HCT116 (cell line): ENCODE measurements at regions not wholly inside any gene's neighbourhood (a gene's known extent, or its start where the extent isn't known, plus 50 kb on each side); places are given as distances from the start of the nearest gene placed in this dataset.

Source experiments
- ATAC-seq: fragments of 200-7000 bp; cut with Tn5 transposase; 2 replicates; pipeline ENCODE4 v1.9.1; 2020; ENCODE audit warnings: mild to moderate bottlenecking, moderate library complexity
- BruUV-seq: library from RNA; stranded (reverse); fragments of 400-500 nt; replicated peaks from 2 replicates; lab custom pipeline; 2021; lab: Mats Ljungman, UMichigan
- CTCF ChIA-PET: fragments of 300-600 bp; sonication (Branson Sonifier 250); formaldehyde crosslinking; loops from one replicate; lab custom pipeline; 2021; ENCODE audit warnings: antibody characterized with exemption; lab: Charles Lee
- POLR2A ChIA-PET: fragments of 300-600, 350-600 bp; sonication (Branson Sonifier 250); formaldehyde crosslinking; loops from one replicate; lab custom pipeline; 2021; ENCODE audit warnings: antibody characterized with exemption; lab: Charles Lee
- RAD21 ChIA-PET, 2 experiments: fragments of 300-600 bp; sonication (Branson Sonifier 250); formaldehyde crosslinking; loops; one replicate each; lab custom pipeline; 2023; ENCODE audit warnings: low total read pairs in 2 of 2; ENCODE audit not compliant: uncharacterized antibody in 2 of 2, unreplicated experiment in 2 of 2, low non-redundant PET in 1 of 2; lab: Charles Lee
- DNase-seq: peaks from one replicate; pipeline ENCODE4 v3.0.0-alpha.2; 2010; ENCODE audit warnings: low read depth, low spot score
- H2AFZ ChIP-seq: fragments of 200-600 bp; shearing (Covaris generic), sonication (generic); 2 replicates; pipeline ENCODE4 v1.6.1; 2017; ENCODE audit warnings: low read depth, mixed run types, mixed read lengths, antibody characterized with exemption, low read length; ENCODE audit not compliant: poor library complexity, severe bottlenecking
- H3K27ac ChIP-seq: 2 replicates; pipeline ENCODE4 v1.5.1; 2012; ENCODE audit warnings: low read depth, low read length
- H3K27me3 ChIP-seq: fragments of 200-600 bp; sonication (generic); 2 replicates; pipeline ENCODE4 v1.6.1; 2016; ENCODE audit warnings: mixed run types, low read length, mixed read lengths; ENCODE audit not compliant: insufficient read depth
- H3K36me3 ChIP-seq, 2 experiments: fragments of 200-500 bp in 1 of 2; fragments of 200-600 bp in 1 of 2; sonication (Bioruptor generic) in 1 of 2; sonication (generic) in 1 of 2; 2 replicates each; pipeline versions ENCODE4 v1.5.1 to v1.6.1; 2014 to 2016; ENCODE audit warnings: low read length in 2 of 2, inconsistent platforms in 1 of 2, mixed read lengths in 1 of 2, mixed run types in 1 of 2; ENCODE audit not compliant: insufficient read depth in 2 of 2, control insufficient read depth in 1 of 2
- H3K4me1 ChIP-seq, 2 experiments: fragments of 200-600 bp in 1 of 2; sonication (generic) in 1 of 2; 2 replicates each; pipeline versions ENCODE4 v1.5.1 to v1.6.1; 2012 to 2017; ENCODE audit warnings: low read length in 2 of 2, inconsistent platforms in 1 of 2, mild to moderate bottlenecking in 1 of 2, mixed read lengths in 1 of 2, mixed run types in 1 of 2, moderate library complexity in 1 of 2; ENCODE audit not compliant: insufficient read depth in 2 of 2, control insufficient read depth in 1 of 2
- H3K4me2 ChIP-seq: fragments of 200-600 bp; sonication (generic); 2 replicates; pipeline ENCODE4 v1.6.1; 2017; ENCODE audit warnings: mixed run types, low read length, mixed read lengths
- H3K4me3 ChIP-seq, 2 experiments: fragments of 200-600 bp in 1 of 2; sonication (generic) in 1 of 2; replicated peaks in 1 of 2; 2 replicates each; pipeline ENCODE4 v1.5.1; 2011 to 2016; ENCODE audit warnings: low read length in 2 of 2, control low read depth in 1 of 2, low read depth in 1 of 2, mild to moderate bottlenecking in 1 of 2, mixed read lengths in 1 of 2, mixed run types in 1 of 2
- H3K79me2 ChIP-seq: fragments of 200-600 bp; sonication (generic); 2 replicates; pipeline ENCODE4 v1.6.1; 2017; ENCODE audit warnings: mild to moderate bottlenecking, mixed run types, low read length, moderate library complexity, mixed read lengths; ENCODE audit not compliant: insufficient read depth
- H3K9ac ChIP-seq: fragments of 200-600 bp; sonication (generic); 2 replicates; pipeline ENCODE4 v1.6.1; 2016; ENCODE audit warnings: low read length, mixed read lengths
- H3K9me2 ChIP-seq: fragments of 200-600 bp; sonication (generic), shearing (Covaris generic); 2 replicates; pipeline ENCODE4 v1.6.1; 2017; ENCODE audit warnings: mixed run types, mild to moderate bottlenecking, moderate library complexity; ENCODE audit not compliant: insufficient read depth
- H3K9me3 ChIP-seq, 2 experiments: fragments of 200-500 bp in 1 of 2; fragments of 200-600 bp in 1 of 2; sonication (Bioruptor generic) in 1 of 2; sonication (generic) in 1 of 2; 2 replicates each; pipeline ENCODE4 v1.6.1; 2014 to 2017; ENCODE audit warnings: low read length in 2 of 2, mixed read lengths in 2 of 2, inconsistent platforms in 1 of 2, low read depth in 1 of 2, mild to moderate bottlenecking in 1 of 2, mixed run types in 1 of 2, moderate library complexity in 1 of 2; ENCODE audit not compliant: control insufficient read depth in 1 of 2, insufficient read depth in 1 of 2
- H4K20me1 ChIP-seq: fragments of 200-600 bp; sonication (generic), shearing (Covaris generic); 2 replicates; pipeline ENCODE4 v1.6.1; 2017; ENCODE audit warnings: mixed run types, mild to moderate bottlenecking, moderate library complexity; ENCODE audit not compliant: insufficient read depth
- ATF3 ChIP-seq: IDR thresholded peaks from 2 replicates; pipeline ENCODE4 v1.6.1; 2012
- CBX3 ChIP-seq: IDR thresholded peaks from 2 replicates; pipeline ENCODE4 v1.6.1; 2012; ENCODE audit warnings: low read depth
- CEBPB ChIP-seq: IDR thresholded peaks from 2 replicates; pipeline ENCODE4 v1.6.1; 2012; ENCODE audit warnings: low read depth
- EGR1 ChIP-seq: IDR thresholded peaks from 2 replicates; pipeline ENCODE4 v1.6.1; 2012; ENCODE audit warnings: low read depth
- ELF1 ChIP-seq: IDR thresholded peaks from 2 replicates; pipeline ENCODE4 v1.6.1; 2012; ENCODE audit warnings: low read depth, borderline replicate concordance
- FOSL1 ChIP-seq: IDR thresholded peaks from 2 replicates; pipeline ENCODE4 v1.6.1; 2012; ENCODE audit warnings: low read depth
- POLR2A ChIP-seq: IDR thresholded peaks from 2 replicates; pipeline ENCODE4 v1.7.0; 2011; ENCODE audit warnings: borderline replicate concordance; ENCODE audit not compliant: insufficient read depth, insufficient read length; ENCODE audit errors: extremely low read depth
- POLR2AphosphoS5 ChIP-seq: IDR thresholded peaks from 2 replicates; pipeline ENCODE4 v1.6.1; 2011; ENCODE audit warnings: mild to moderate bottlenecking, low read depth, low read length, moderate library complexity
- RAD21 ChIP-seq: IDR thresholded peaks from 2 replicates; pipeline ENCODE4 v1.6.1; 2012; ENCODE audit warnings: low read depth, mild to moderate bottlenecking
- SIN3A ChIP-seq: IDR thresholded peaks from 2 replicates; pipeline ENCODE4 v1.6.1; 2012; ENCODE audit warnings: low read depth
- SP1 ChIP-seq: IDR thresholded peaks from 2 replicates; pipeline ENCODE4 v1.6.1; 2012; ENCODE audit warnings: low read depth
- TCF7L2 ChIP-seq: IDR thresholded peaks from 2 replicates; pipeline ENCODE4 v1.7.0; 2011; ENCODE audit warnings: borderline replicate concordance, inconsistent platforms; ENCODE audit not compliant: insufficient read depth, insufficient read length; ENCODE audit errors: extremely low read depth
- YY1 ChIP-seq: IDR thresholded peaks from 2 replicates; pipeline ENCODE4 v1.6.1; 2011; ENCODE audit warnings: low read length, low read depth, moderate library complexity, mild to moderate bottlenecking; ENCODE audit not compliant: insufficient replicate concordance; ENCODE audit errors: extremely low read depth
- ZBTB33 ChIP-seq: IDR thresholded peaks from 2 replicates; pipeline ENCODE4 v1.6.1; 2011; ENCODE audit warnings: mild to moderate bottlenecking, low read length, moderate library complexity; ENCODE audit not compliant: insufficient replicate concordance; ENCODE audit errors: extremely low read depth
- ZFX ChIP-seq: fragments of 450-650 bp; IDR thresholded peaks from 2 replicates; pipeline ENCODE4 v1.6.1; 2017
- ZNF274 ChIP-seq: fragments of 200-500 bp; sonication (Bioruptor generic); IDR thresholded peaks from 2 replicates; pipeline ENCODE4 v1.6.1; 2014; ENCODE audit warnings: mild to moderate bottlenecking, low read depth, low read length, inconsistent platforms
- intact Hi-C: fragments of 100-400 bp; cut with micrococcal nuclease; formaldehyde crosslinking; loops from 2 replicates; pipeline ENCODE4 v1.10.0; 2022
- TF ChIP-seq, protein P1 (sequence below), 3 experiments: fragments of 200-600 bp in 1 of 3; sonication (generic) in 1 of 3; IDR thresholded peaks in 2 of 3; conservative IDR thresholded peaks in 1 of 3; 2 replicates each; pipeline ENCODE4 v1.5.1; 2012 to 2017; ENCODE audit warnings: low read depth in 2 of 3, low read length in 2 of 3, antibody characterized with exemption in 1 of 3, borderline replicate concordance in 1 of 3, control low read depth in 1 of 3, mild to moderate bottlenecking in 1 of 3, mixed read lengths in 1 of 3, mixed run types in 1 of 3, moderate library complexity in 1 of 3; ENCODE audit not compliant: insufficient read depth in 1 of 3
- TF ChIP-seq, protein P2 (sequence below): IDR thresholded peaks from 2 replicates; pipeline ENCODE4 v1.6.1; 2012
- TF ChIP-seq, protein P3 (sequence below): IDR thresholded peaks from 2 replicates; pipeline ENCODE4 v1.6.1; 2012; ENCODE audit warnings: low read depth

GRCh38 chr10:33749790-33750189 lies 415.3 kb upstream of the NRP1 start:
- Histone ChIP-seq H3K27me3 (no peaks in the 10 kb centered on the region), H3K4me3 (no peak overlapping the region), H4K20me1 (no peaks in the 10 kb centered on the region), H3K9me2 (no peaks in the 10 kb centered on the region), H3K4me1 (no peaks in the 10 kb centered on the region), H3K79me2 (no peaks in the 10 kb centered on the region), H3K9ac (no peak overlapping the region), H2AFZ (no peak overlapping the region), H3K27ac (no peak overlapping the region), H3K36me3 (no peaks in the 10 kb centered on the region), H3K9me3 (no peaks in the 10 kb centered on the region), H3K4me2 (no peak overlapping the region)
- ChIA-PET RAD21 (no interaction called here), CTCF (no interaction called here), POLR2A (no interaction called here)
- ATAC-seq (no peak), DNase-seq (no peak)
- intact Hi-C loops, result no loop called here
- TF ChIP-seq YY1, result no peak
- TF ChIP-seq, protein P1, sequence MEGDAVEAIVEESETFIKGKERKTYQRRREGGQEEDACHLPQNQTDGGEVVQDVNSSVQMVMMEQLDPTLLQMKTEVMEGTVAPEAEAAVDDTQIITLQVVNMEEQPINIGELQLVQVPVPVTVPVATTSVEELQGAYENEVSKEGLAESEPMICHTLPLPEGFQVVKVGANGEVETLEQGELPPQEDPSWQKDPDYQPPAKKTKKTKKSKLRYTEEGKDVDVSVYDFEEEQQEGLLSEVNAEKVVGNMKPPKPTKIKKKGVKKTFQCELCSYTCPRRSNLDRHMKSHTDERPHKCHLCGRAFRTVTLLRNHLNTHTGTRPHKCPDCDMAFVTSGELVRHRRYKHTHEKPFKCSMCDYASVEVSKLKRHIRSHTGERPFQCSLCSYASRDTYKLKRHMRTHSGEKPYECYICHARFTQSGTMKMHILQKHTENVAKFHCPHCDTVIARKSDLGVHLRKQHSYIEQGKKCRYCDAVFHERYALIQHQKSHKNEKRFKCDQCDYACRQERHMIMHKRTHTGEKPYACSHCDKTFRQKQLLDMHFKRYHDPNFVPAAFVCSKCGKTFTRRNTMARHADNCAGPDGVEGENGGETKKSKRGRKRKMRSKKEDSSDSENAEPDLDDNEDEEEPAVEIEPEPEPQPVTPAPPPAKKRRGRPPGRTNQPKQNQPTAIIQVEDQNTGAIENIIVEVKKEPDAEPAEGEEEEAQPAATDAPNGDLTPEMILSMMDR (IDR thresholded peaks at IDR 0.05 in 2 of 3, conservative IDR thresholded peaks at IDR 0.05 in 1 of 3; ENCODE audit: borderline replicate concordance in 1 of 3, insufficient read depth in 1 of 3, low read depth in 2 of 3, low read length in 2 of 3), result no peak
- TF ChIP-seq ELF1, result no peak
- TF ChIP-seq CEBPB, result no peak
- TF ChIP-seq ZBTB33, result no peak
- no peak for TF ChIP-seq FOSL1
- no peak for TF ChIP-seq RAD21
- TF ChIP-seq EGR1, result no peak
- TF ChIP-seq ZNF274, result no peak
- TF ChIP-seq POLR2A, result no peak
- TF ChIP-seq TCF7L2, result no peak
- TF ChIP-seq SIN3A, result no peak
- TF ChIP-seq, protein P2, sequence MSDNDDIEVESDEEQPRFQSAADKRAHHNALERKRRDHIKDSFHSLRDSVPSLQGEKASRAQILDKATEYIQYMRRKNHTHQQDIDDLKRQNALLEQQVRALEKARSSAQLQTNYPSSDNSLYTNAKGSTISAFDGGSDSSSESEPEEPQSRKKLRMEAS, result no peak
- no peak for TF ChIP-seq ZFX
- TF ChIP-seq ATF3, result no peak
- TF ChIP-seq CBX3, result no peak
- TF ChIP-seq, protein P3, sequence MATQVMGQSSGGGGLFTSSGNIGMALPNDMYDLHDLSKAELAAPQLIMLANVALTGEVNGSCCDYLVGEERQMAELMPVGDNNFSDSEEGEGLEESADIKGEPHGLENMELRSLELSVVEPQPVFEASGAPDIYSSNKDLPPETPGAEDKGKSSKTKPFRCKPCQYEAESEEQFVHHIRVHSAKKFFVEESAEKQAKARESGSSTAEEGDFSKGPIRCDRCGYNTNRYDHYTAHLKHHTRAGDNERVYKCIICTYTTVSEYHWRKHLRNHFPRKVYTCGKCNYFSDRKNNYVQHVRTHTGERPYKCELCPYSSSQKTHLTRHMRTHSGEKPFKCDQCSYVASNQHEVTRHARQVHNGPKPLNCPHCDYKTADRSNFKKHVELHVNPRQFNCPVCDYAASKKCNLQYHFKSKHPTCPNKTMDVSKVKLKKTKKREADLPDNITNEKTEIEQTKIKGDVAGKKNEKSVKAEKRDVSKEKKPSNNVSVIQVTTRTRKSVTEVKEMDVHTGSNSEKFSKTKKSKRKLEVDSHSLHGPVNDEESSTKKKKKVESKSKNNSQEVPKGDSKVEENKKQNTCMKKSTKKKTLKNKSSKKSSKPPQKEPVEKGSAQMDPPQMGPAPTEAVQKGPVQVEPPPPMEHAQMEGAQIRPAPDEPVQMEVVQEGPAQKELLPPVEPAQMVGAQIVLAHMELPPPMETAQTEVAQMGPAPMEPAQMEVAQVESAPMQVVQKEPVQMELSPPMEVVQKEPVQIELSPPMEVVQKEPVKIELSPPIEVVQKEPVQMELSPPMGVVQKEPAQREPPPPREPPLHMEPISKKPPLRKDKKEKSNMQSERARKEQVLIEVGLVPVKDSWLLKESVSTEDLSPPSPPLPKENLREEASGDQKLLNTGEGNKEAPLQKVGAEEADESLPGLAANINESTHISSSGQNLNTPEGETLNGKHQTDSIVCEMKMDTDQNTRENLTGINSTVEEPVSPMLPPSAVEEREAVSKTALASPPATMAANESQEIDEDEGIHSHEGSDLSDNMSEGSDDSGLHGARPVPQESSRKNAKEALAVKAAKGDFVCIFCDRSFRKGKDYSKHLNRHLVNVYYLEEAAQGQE, result no peak
- no peak for TF ChIP-seq SP1
- no peak for TF ChIP-seq POLR2AphosphoS5
- no TSS peak for BruUV-seq
